H9 (cell line): ENCODE measurements at regions not wholly inside any gene's neighbourhood (a gene's known extent, or its start where the extent isn't known, plus 50 kb on each side); places are given as distances from the start of the nearest gene placed in this dataset.

Experiments
- DNase-seq: peaks from one replicate; pipeline ENCODE4 v3.0.0-alpha.2; 2017
- H2AFZ ChIP-seq: one replicate; pipeline ENCODE4 v1.6.1; 2013; ENCODE audit warnings: mild to moderate bottlenecking, low read length, control low read depth, moderate library complexity
- H2AK5ac ChIP-seq: 2 replicates; pipeline ENCODE4 v1.6.1; 2013; ENCODE audit warnings: low read length, control low read depth, mixed read lengths; ENCODE audit not compliant: insufficient read length
- H2BK120ac ChIP-seq: one replicate; pipeline ENCODE4 v1.6.1; 2013; ENCODE audit warnings: low read depth, mild to moderate bottlenecking, low read length, control low read depth, inconsistent platforms; ENCODE audit not compliant: poor library complexity, severe bottlenecking
- H2BK12ac ChIP-seq: 2 replicates; pipeline ENCODE4 v1.6.1; 2013; ENCODE audit warnings: low read length, control low read depth, mixed read lengths, low read depth; ENCODE audit not compliant: insufficient read length
- H2BK15ac ChIP-seq: 2 replicates; pipeline ENCODE4 v1.6.1; 2013; ENCODE audit warnings: low read depth, low read length, control low read depth
- H2BK20ac ChIP-seq: one replicate; pipeline ENCODE4 v1.6.1; 2013; ENCODE audit warnings: low read depth, mild to moderate bottlenecking, low read length, control low read depth, inconsistent platforms; ENCODE audit not compliant: poor library complexity, severe bottlenecking
- H2BK5ac ChIP-seq: 2 replicates; pipeline ENCODE4 v1.6.1; 2013; ENCODE audit warnings: low read length, control low read depth, mixed read lengths; ENCODE audit not compliant: insufficient read length
- H3K14ac ChIP-seq: 2 replicates; pipeline ENCODE4 v1.6.1; 2013; ENCODE audit warnings: low read length, control low read depth; ENCODE audit not compliant: insufficient read depth
- H3K18ac ChIP-seq: 2 replicates; pipeline ENCODE4 v1.6.1; 2013; ENCODE audit warnings: low read depth, mild to moderate bottlenecking, mixed read lengths, low read length, control low read depth; ENCODE audit not compliant: insufficient read length
- H3K23ac ChIP-seq: 2 replicates; pipeline ENCODE4 v1.6.1; 2013; ENCODE audit warnings: low read length, control low read depth, mixed read lengths, low read depth; ENCODE audit not compliant: insufficient read length
- H3K23me2 ChIP-seq: 2 replicates; pipeline ENCODE4 v1.6.1; 2013; ENCODE audit warnings: low read depth, mild to moderate bottlenecking, mixed read lengths, low read length, control low read depth; ENCODE audit not compliant: insufficient read length, poor library complexity, severe bottlenecking
- H3K27ac ChIP-seq: 2 replicates; pipeline ENCODE4 v1.5.1; 2013; ENCODE audit warnings: low read length, control low read depth, mixed read lengths, low read depth; ENCODE audit not compliant: insufficient read length
- H3K27me3 ChIP-seq: 2 replicates; pipeline ENCODE4 v1.6.1; 2013; ENCODE audit warnings: low read length, control low read depth, inconsistent platforms; ENCODE audit not compliant: insufficient read depth
- H3K4ac ChIP-seq: 2 replicates; pipeline ENCODE4 v1.6.1; 2013; ENCODE audit warnings: low read depth, mild to moderate bottlenecking, control low read depth, inconsistent platforms, low read length, moderate library complexity
- H3K4me1 ChIP-seq: 2 replicates; pipeline ENCODE4 v1.6.1; 2013; ENCODE audit warnings: low read length, control low read depth, inconsistent platforms; ENCODE audit not compliant: insufficient read depth
- H3K4me2 ChIP-seq: 2 replicates; pipeline ENCODE4 v1.6.1; 2013; ENCODE audit warnings: low read length, control low read depth, mixed read lengths; ENCODE audit not compliant: insufficient read length, insufficient read depth
- H3K56ac ChIP-seq: 2 replicates; pipeline ENCODE4 v1.6.1; 2013; ENCODE audit warnings: low read depth, mild to moderate bottlenecking, mixed read lengths, low read length, control low read depth; ENCODE audit not compliant: insufficient read length
- H3K79me1 ChIP-seq: 2 replicates; pipeline ENCODE4 v1.6.1; 2013; ENCODE audit warnings: low read depth, mild to moderate bottlenecking, moderate library complexity, low read length, control low read depth, inconsistent platforms; ENCODE audit not compliant: insufficient read depth, poor library complexity, severe bottlenecking
- H3K79me2 ChIP-seq: 2 replicates; pipeline ENCODE4 v1.6.1; 2013; ENCODE audit warnings: low read length, control low read depth, inconsistent platforms; ENCODE audit not compliant: insufficient read depth
- H3K9ac ChIP-seq: 2 replicates; pipeline ENCODE4 v1.6.1; 2013; ENCODE audit warnings: low read length, control low read depth, mixed read lengths; ENCODE audit not compliant: insufficient read length; ENCODE audit errors: extremely low read depth
- H3K9me3 ChIP-seq: one replicate; pipeline ENCODE4 v1.6.1; 2013; ENCODE audit warnings: low read depth, low read length, inconsistent platforms; ENCODE audit not compliant: control insufficient read depth
- H3T11ph ChIP-seq: one replicate; pipeline ENCODE4 v1.6.1; 2013; ENCODE audit warnings: mild to moderate bottlenecking, low read length, control low read depth, inconsistent platforms
- H4K20me1 ChIP-seq: one replicate; pipeline ENCODE4 v1.6.1; 2013; ENCODE audit not compliant: control insufficient read depth, insufficient read length, insufficient read depth
- H4K5ac ChIP-seq: 2 replicates; pipeline ENCODE4 v1.6.1; 2013; ENCODE audit warnings: low read depth, mild to moderate bottlenecking, mixed read lengths, low read length, control low read depth; ENCODE audit not compliant: insufficient read length
- H4K8ac ChIP-seq: replicated peaks from 2 replicates; pipeline ENCODE4 v1.6.1; 2013; ENCODE audit warnings: low read length, control low read depth, mixed read lengths, low read depth; ENCODE audit not compliant: insufficient read length
- H4K91ac ChIP-seq: 2 replicates; pipeline ENCODE4 v1.6.1; 2013; ENCODE audit warnings: low read depth, mild to moderate bottlenecking, moderate library complexity, mixed read lengths, low read length, control low read depth; ENCODE audit not compliant: insufficient read length
- H3K27ac Mint-ChIP-seq, 3 experiments: 2 replicates in 2 of 3; 3 replicates in 1 of 3; pipeline ENCODE4 v1.8.0; 2020 to 2021; ENCODE audit warnings: mixed read lengths in 3 of 3, mild to moderate bottlenecking in 1 of 3, moderate library complexity in 1 of 3
- H3K27me3 Mint-ChIP-seq: 2 replicates; pipeline ENCODE4 v1.8.0; 2021; ENCODE audit warnings: low read depth, mild to moderate bottlenecking, moderate library complexity, mixed read lengths
- H3K36me3 Mint-ChIP-seq, 3 experiments: 2 replicates in 2 of 3; 3 replicates in 1 of 3; pipeline ENCODE4 v1.8.0; 2020 to 2021; ENCODE audit warnings: low read depth in 3 of 3, mixed read lengths in 3 of 3; ENCODE audit not compliant: insufficient read depth in 1 of 3
- H3K4me1 Mint-ChIP-seq, 2 experiments: 2 replicates each; pipeline ENCODE4 v1.8.0; 2020; ENCODE audit warnings: mixed read lengths in 2 of 2
- H3K4me3 Mint-ChIP-seq, 2 experiments: 2 replicates in 1 of 2; 3 replicates in 1 of 2; pipeline ENCODE4 v1.8.0; 2020 to 2021; ENCODE audit warnings: mild to moderate bottlenecking in 2 of 2, mixed read lengths in 2 of 2, moderate library complexity in 1 of 2
- H3K9me3 Mint-ChIP-seq, 2 experiments: 2 replicates in 1 of 2; 3 replicates in 1 of 2; pipeline ENCODE4 v1.8.0; 2020; ENCODE audit warnings: mild to moderate bottlenecking in 2 of 2, mixed read lengths in 2 of 2, moderate library complexity in 1 of 2
- CTCF ChIP-seq: fragments of 200-600 bp; sonication (generic); conservative IDR thresholded peaks from 3 replicates; pipeline ENCODE4 v1.8.0; 2021; ENCODE audit warnings: antibody characterized with exemption, mild to moderate bottlenecking
- WGBS: extraction: QIAGEN DNeasy Blood & Tissue Kit; methylation state at CpG from one replicate; pipeline ENCODE4 v1.1.7; 2013; ENCODE audit warnings: missing lambda C conversion rate, low lambda C conversion rate, mixed read lengths; ENCODE audit not compliant: insufficient read length; ENCODE audit errors: extremely low coverage; 5-methylcytosine and 5-hydroxymethylcytosine counted together

GRCh38 chr9:129428864-129429577 is 191.9 kb downstream of the C9orf50 start:
- Histone ChIP-seq H2BK120ac (no peak overlapping the region), H4K20me1 (no peaks in the 10 kb centered on the region), H4K8ac (no peak overlapping the region), H3K4ac (no peak overlapping the region), H3K18ac (no peak overlapping the region), H4K91ac (no peak overlapping the region), H2AFZ (no peak overlapping the region), H3K79me2 (no peaks in the 10 kb centered on the region), H2BK15ac (no peak overlapping the region), H3K9me3 (no peaks in the 10 kb centered on the region), H3K23me2 (no peaks in the 10 kb centered on the region), H2BK20ac (no peak overlapping the region), H3K4me2 (no peak overlapping the region), H3K9ac (no peak overlapping the region), H3K56ac (no peak overlapping the region), H4K5ac (no peak overlapping the region), H3K27ac (no peak overlapping the region), H3T11ph (no peak overlapping the region), H2BK5ac (no peak overlapping the region), H2BK12ac (no peak overlapping the region), H3K79me1 (no peaks in the 10 kb centered on the region), H3K4me1 (no peaks in the 10 kb centered on the region), H3K27me3 (no peaks in the 10 kb centered on the region), H2AK5ac (no peak overlapping the region), H3K23ac (no peak overlapping the region), H3K14ac (no peak overlapping the region)
- Mint-ChIP-seq H3K27me3 (peaks cover 80% of the 10 kb centered on the region), H3K4me3 (no peak overlapping the region), H3K27ac (peak overlapping the region in 1 of 3 experiments; percentile 15; a peak in 1 of 7 replicates), H3K36me3 (no peaks in the 10 kb centered on the region; a peak in 1 of 7 replicates), H3K4me1 (peaks cover 6 to 34% of the 10 kb centered on the region in 2 experiments; a peak in 3 of 4 replicates), H3K9me3 (no peaks in the 10 kb centered on the region)
- no peak for TF ChIP-seq CTCF
- DNase-seq, result no peak
- WGBS, result no CpG with 5 or more reads among the region's 9 CpGs
